Activated naive CD4-positive, alpha-beta T cell treated with anti-CD3 and anti-CD28 coated beads, Interleukin-2, amount 50 U/mL, for 72 hours (primary cell): ENCODE measurements at regions not wholly inside any gene's neighbourhood (a gene's known extent, or its start where the extent isn't known, plus 50 kb on each side); places are given as distances from the start of the nearest gene placed in this dataset.
"Not testable (repeated sequence)": the region's sequence is repeated elsewhere in the genome, so short reads cannot be mapped to it uniquely, and the experiment has no call there.

Experiments
- ATAC-seq, 2 donors: fragments of 150-1000 bp; cut with Tn5 transposase; 2 replicates each; pipeline ENCODE4 v1.10.0; 2021; ENCODE audit warnings: mild to moderate bottlenecking in 2 of 2, moderate library complexity in 2 of 2
- DNase-seq, 2 donors: peaks; one replicate each; pipeline ENCODE4 v3.0.0; 2021 to 2022; ENCODE audit warnings: low spot score in 2 of 2
- H3K27ac Mint-ChIP-seq, 2 donors: one replicate each; pipeline ENCODE4 v1.8.0; 2022; ENCODE audit warnings: mild to moderate bottlenecking in 2 of 2, mixed read lengths in 2 of 2
- H3K36me3 Mint-ChIP-seq, 2 donors: one replicate each; pipeline ENCODE4 v1.8.0; 2022; ENCODE audit warnings: mixed read lengths in 2 of 2
- H3K9me3 Mint-ChIP-seq, 2 donors: one replicate each; pipeline ENCODE4 v1.8.0; 2022; ENCODE audit warnings: mixed read lengths in 2 of 2

DNA sequence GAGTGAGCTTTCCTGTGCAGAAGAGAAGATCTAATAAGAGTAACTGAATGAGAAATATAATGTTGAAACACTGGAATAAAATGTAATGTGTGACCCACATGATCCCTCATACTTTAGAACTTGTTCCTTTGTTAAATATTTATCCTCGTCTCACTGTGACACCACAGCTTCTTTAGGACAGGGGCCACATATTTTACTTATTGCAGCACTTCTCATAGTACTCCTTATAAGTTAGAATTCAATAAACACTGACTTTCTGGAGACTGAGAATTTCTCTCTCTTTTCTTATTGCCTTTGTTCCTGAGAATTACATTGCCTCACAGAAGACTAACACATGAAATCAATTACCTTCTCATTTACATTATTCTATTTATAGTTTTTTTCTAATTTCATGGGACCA is 1234.6 kb upstream of the CHAC2 start:
- H3K36me3 Mint-ChIP-seq: no peaks in the 10 kb centered on the region
- no peak overlapping the region for H3K27ac Mint-ChIP-seq
- peaks cover 4 to 7% of the 10 kb centered on the region in 2 donors for H3K9me3 Mint-ChIP-seq
- no peak for DNase-seq
- no peak for ATAC-seq

DNA sequence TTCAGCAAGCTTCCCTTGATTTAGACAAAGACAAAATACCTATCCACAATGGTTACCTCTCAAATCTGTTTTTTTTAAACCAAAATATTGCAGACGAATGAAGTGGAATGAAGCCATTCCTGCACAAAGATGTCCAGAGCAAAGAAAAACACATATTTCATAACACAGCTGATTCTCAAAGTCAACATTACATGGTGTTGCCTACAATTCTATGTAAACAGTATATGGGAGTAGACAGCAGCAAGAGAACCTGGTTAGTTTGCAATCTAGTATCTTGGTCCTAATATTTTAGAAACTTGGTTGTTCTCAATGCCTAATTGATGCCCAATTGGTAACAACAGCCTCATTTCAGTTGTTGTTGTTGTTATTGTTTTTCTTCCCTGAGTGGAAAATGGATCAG is 1240.9 kb upstream of the CHAC2 start:
- peaks cover 0 to 8% of the 10 kb centered on the region in 2 donors for H3K9me3 Mint-ChIP-seq
- no peak for ATAC-seq
- DNase-seq: no peak
- no peaks in the 10 kb centered on the region for H3K36me3 Mint-ChIP-seq
- H3K27ac Mint-ChIP-seq: no peak overlapping the region

DNA sequence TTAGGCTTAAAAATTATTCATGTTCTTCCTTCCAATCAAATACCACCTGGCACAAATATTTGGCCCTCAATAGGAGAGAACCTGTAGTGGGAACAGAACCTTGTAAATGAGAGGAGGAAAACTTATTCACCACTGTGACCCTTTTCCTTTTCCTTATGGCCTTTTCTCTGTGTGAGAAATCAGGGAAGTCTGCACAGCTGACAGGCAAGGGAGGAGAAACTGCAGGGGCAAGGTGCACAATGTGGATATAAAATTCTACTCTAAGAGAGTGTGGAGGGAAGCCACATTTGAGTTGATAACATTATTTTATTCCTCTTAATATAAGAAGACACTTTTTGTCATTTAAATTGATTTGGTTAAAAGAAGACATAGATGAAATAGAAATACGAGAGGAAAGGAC is 1247.0 kb upstream of the CHAC2 start:
- Mint-ChIP-seq H3K36me3 (no peaks in the 10 kb centered on the region), H3K27ac (no peak overlapping the region), H3K9me3 (peaks cover 0 to under 1% of the 10 kb centered on the region in 2 donors)
- DNase-seq (no peak), ATAC-seq (no peak)

DNA sequence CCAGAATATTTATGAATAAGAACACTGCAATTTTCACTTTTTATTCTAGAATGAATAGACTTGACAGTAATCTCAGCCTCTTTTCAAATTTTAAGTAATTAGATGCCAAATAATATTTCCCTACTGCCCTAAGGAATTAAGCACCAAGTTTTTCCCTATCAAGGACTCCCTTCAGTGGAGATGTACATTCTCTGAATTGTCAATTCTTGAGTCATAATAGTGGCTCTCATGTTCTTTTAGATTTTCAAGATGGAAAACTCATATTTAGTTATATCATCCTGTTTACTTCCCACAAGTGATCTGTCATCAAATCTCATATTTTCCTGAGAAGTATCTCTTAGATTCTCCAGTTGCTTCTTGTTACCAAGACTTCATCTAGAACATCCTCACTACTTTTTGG is 1248.9 kb upstream of the CHAC2 start:
- ATAC-seq (no peak), DNase-seq (no peak)
- Mint-ChIP-seq H3K9me3 (peaks cover 4 to 6% of the 10 kb centered on the region in 2 donors), H3K27ac (no peak overlapping the region), H3K36me3 (no peaks in the 10 kb centered on the region)

- H3K27ac Mint-ChIP-seq: no peak overlapping the region
- DNase-seq: no peak
- no peaks in the 10 kb centered on the region for H3K36me3 Mint-ChIP-seq
- ATAC-seq: no peak
- peaks cover 10 to 14% of the 10 kb centered on the region in 2 donors for H3K9me3 Mint-ChIP-seq
Observed at GRCh38 chr2:52512760-52513159, 1254.8 kb upstream of the CHAC2 start.

DNA sequence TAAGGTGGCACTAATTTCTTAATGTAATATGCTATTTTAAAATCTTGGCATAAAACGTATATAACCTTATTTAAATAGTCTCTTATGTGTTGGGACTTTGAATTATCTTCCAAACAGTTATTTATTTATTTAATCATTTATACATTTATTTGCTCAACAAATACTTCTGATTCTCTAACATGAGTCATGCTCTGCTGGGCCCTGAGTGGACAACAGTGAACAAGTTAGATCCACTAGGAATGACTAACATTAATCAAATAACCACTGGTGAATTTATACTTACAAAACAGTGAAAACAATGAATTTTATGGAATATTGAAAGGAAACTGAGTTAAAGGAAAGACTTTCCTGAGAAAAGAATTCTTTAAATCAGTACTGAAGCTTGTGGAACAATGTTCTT is 1257.2 kb upstream of the CHAC2 start:
- Mint-ChIP-seq H3K36me3 (no peaks in the 10 kb centered on the region), H3K27ac (no peak overlapping the region), H3K9me3 (peaks cover 9 to 17% of the 10 kb centered on the region in 2 donors)
- DNase-seq (no peak), ATAC-seq (no peak)

GRCh38 chr2:52502476-52502860 is 1265.1 kb upstream of the CHAC2 start:
- Mint-ChIP-seq H3K9me3 (peaks cover 3 to 14% of the 10 kb centered on the region in 2 donors), H3K36me3 (peaks cover 0 to 6% of the 10 kb centered on the region in 2 donors), H3K27ac (no peak overlapping the region)
- no peak for DNase-seq
- ATAC-seq: no peak

DNA sequence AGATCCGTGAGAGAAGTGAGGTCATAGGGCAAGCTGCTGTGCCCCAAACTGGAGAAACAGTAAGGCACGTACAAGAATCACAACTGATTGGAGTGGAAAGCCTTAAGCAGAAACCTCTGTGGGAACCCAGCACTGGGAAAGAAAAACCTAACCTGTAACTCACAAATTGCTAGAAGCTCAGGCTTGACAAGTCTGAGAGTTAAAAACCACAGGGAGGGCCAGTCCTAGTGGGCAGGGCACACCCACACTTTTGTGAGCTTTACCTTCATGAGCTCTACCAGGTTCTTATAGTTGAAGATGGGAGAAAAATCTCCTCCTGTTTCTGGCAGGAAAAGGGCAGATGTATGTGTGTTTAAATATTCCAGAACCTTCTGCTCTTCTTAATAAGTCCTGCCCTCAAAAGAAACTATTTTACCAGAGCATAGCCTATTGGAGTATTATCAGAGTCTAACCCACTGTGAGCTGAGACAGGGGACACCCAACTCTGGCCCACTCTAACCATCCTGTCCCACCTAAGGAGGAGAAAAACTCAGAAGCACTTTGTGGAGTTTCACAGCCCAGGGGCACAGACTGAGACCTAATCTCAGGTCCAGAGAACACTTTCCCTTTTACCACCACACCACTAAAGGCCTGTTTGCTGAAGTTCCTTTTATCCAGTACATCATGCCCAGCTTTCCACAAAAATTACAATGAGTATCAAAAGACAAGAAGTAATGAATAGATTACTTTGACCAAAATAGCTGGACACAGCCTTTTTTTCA is 1265.7 kb upstream of the CHAC2 start:
- peaks cover 0 to 14% of the 10 kb centered on the region in 2 donors for H3K9me3 Mint-ChIP-seq
- H3K36me3 Mint-ChIP-seq: peaks cover 0 to 8% of the 10 kb centered on the region in 2 donors
- no peak overlapping the region for H3K27ac Mint-ChIP-seq
- DNase-seq (no peak), ATAC-seq (no peak)

GRCh38 chr2:52500561-52500960 is 1267.0 kb upstream of the CHAC2 start:
- Mint-ChIP-seq H3K9me3 (peaks cover 0 to 14% of the 10 kb centered on the region in 2 donors), H3K27ac (no peak overlapping the region), H3K36me3 (peaks cover 0 to 10% of the 10 kb centered on the region in 2 donors)
- DNase-seq: no peak
- ATAC-seq: no peak

- Mint-ChIP-seq H3K9me3 (peaks cover 0 to 14% of the 10 kb centered on the region in 2 donors), H3K27ac (no peak overlapping the region), H3K36me3 (peaks cover 0 to 10% of the 10 kb centered on the region in 2 donors)
- DNase-seq (no peak), ATAC-seq (no peak)
Observed at GRCh38 chr2:52498077-52498750, 1269.4 kb upstream of the CHAC2 start.

DNA sequence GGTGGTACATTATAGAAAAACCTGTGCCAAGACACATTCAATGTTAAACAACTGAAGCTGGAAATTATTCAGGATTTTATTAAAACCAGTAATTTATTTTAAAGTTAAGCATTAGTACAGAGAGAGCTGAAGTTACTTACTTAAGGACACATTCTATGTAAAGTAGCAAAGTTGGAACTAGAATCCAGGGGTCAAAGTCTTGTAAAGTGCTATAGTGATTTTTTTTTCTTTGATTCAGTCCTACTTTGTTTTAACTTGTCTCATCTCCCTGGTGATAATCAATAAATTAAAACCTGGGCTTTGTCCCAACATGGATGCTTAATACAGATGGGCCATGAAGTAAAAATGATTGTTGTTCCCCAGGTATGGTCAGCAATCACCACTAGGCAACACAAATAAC is 1271.8 kb upstream of the CHAC2 start:
- H3K9me3 Mint-ChIP-seq: peaks cover 12 to 25% of the 10 kb centered on the region in 2 donors
- no peak overlapping the region for H3K27ac Mint-ChIP-seq
- H3K36me3 Mint-ChIP-seq: peaks cover 0 to 20% of the 10 kb centered on the region in 2 donors
- no peak for DNase-seq
- no peak for ATAC-seq

DNA sequence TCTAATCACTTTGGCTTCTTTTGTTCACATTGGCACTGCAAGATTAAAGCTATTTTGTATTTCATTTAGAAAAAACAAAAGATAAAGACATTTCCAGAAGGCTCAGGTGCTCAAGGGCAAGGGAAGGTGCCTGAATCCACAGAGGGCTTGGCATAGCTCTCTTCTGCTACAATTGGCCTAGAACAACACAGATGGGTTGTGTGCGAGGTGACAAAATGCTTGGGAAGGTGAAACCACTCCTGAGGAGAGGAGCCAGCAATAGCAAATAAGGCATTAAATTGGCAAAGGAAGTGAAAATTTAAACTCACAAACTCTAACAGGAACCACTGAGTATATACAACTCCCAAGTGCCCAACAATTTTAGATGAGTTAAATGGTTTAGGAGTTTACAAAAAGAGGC is 1290.4 kb upstream of the CHAC2 start:
- Mint-ChIP-seq H3K9me3 (peaks cover 3 to 13% of the 10 kb centered on the region in 2 donors), H3K27ac (no peak overlapping the region), H3K36me3 (no peaks in the 10 kb centered on the region)
- no peak for ATAC-seq
- no peak for DNase-seq

DNA sequence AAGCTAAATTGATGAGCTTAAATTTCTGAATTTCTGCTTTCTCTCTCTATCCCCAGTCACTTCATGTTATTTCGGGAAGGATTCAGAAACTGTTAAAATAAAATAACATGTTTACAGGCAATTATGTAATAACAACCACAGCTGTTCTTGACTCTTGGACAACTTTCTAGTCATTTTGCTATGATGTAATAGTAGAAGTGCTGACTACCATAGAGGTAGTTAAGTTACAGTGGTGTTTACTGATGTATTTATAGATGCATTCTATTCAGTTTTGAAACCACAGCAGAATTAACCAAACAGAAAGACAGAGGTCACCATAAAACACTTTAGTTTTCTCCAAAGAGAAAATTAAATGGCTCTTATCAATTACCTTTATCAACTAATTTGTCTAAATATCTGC is 1292.0 kb upstream of the CHAC2 start:
- Mint-ChIP-seq H3K27ac (no peak overlapping the region), H3K36me3 (no peaks in the 10 kb centered on the region), H3K9me3 (peaks cover 3 to 13% of the 10 kb centered on the region in 2 donors)
- DNase-seq: no peak
- ATAC-seq: no peak

DNA sequence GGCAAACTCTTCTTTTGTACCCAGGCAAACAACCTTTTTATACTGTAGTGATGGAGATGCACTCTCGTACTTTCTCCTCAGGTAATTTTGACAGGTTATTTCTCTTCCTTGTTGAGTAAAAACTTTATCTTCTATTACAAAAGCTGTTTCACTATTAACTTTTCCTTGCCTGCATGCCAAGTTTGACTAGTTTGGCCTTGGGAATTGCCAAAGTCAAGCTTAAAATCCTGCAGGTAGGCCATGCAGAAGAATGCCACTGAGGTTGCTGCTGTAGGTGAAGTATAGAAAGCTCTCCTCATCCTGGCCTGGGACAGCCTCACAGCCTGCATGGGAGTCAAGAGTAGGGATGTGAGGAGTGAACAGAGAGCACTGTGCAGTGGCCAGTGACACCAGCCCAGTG is 1293.5 kb upstream of the CHAC2 start:
- peaks cover 9 to 14% of the 10 kb centered on the region in 2 donors for H3K9me3 Mint-ChIP-seq
- no peak overlapping the region for H3K27ac Mint-ChIP-seq
- DNase-seq (no peak), ATAC-seq (no peak)
- H3K36me3 Mint-ChIP-seq: no peaks in the 10 kb centered on the region

- no peak for ATAC-seq
- Mint-ChIP-seq H3K9me3 (peaks cover 9 to 13% of the 10 kb centered on the region in 2 donors), H3K36me3 (no peaks in the 10 kb centered on the region), H3K27ac (no peak overlapping the region)
- DNase-seq: no peak
Observed at GRCh38 chr2:52473526-52473925, 1294.1 kb upstream of the CHAC2 start.

DNA sequence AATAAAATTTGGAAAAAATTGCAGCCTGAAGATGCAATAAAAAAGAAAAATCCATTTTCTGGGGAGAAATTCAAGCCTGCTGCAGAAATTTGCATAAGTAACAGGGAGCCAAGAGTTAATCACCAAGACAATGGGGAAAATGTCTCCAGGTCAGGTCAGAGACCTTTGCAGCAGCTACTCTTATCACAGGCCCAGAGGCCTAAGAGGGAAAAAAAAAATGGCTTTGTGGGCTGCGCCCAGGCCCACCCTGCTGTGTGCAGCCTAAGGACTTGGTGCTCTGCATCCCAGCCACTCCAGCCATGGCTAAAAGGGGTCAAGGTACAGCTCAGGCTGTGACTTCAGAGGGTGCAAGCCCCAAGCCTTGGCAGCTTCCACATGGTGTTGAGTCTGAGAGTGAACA is 1297.1 kb upstream of the CHAC2 start:
- not testable (repeated sequence) for DNase-seq, ATAC-seq, H3K27ac Mint-ChIP-seq, H3K36me3 Mint-ChIP-seq
- H3K9me3 Mint-ChIP-seq: peaks cover 13 to 20% of the 10 kb centered on the region in 2 donors

- DNase-seq (no peak), ATAC-seq (no peak)
- Mint-ChIP-seq H3K27ac (no peak overlapping the region), H3K36me3 (no peaks in the 10 kb centered on the region), H3K9me3 (peaks cover 16 to 25% of the 10 kb centered on the region in 2 donors)
Observed at GRCh38 chr2:52467189-52467588, 1300.4 kb upstream of the CHAC2 start.

- no peaks in the 10 kb centered on the region for H3K36me3 Mint-ChIP-seq
- no peak for DNase-seq
- ATAC-seq: no peak
- H3K9me3 Mint-ChIP-seq: peaks cover 16 to 25% of the 10 kb centered on the region in 2 donors
- no peak overlapping the region for H3K27ac Mint-ChIP-seq
Observed at GRCh38 chr2:52465287-52465686, 1302.3 kb upstream of the CHAC2 start.
